ENCODE measurements at regions not wholly inside any gene's neighbourhood (a gene's known extent, or its start where the extent isn't known, plus 50 kb on each side); places are given as distances from the start of the nearest gene placed in this dataset.

DNA sequence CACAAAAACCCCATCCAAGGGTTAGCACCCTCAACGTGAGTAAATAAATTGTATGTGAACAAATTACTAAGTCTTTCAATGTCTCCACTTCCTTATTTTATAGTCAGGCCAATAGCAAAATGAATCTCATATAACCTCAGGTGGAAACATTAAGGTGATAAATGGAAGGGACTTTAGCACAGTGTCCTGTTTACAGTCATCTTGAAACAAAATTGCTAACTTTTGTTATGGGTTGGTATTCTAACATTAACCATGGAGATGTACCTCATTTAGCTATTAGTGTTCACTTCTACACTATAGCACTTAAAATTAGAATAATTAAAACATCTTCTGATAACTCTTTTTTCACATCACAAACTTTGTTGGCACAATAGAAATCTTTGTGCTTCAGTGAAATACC is 255.8 kb upstream of the CNTNAP2 start:
- TF ChIP-seq POLR2A (IDR thresholded peaks at IDR 0.05) (no peak), POLR2AphosphoS5 (IDR thresholded peaks at IDR 0.05) (no peak)
- TF ChIP-seq, protein P1, sequence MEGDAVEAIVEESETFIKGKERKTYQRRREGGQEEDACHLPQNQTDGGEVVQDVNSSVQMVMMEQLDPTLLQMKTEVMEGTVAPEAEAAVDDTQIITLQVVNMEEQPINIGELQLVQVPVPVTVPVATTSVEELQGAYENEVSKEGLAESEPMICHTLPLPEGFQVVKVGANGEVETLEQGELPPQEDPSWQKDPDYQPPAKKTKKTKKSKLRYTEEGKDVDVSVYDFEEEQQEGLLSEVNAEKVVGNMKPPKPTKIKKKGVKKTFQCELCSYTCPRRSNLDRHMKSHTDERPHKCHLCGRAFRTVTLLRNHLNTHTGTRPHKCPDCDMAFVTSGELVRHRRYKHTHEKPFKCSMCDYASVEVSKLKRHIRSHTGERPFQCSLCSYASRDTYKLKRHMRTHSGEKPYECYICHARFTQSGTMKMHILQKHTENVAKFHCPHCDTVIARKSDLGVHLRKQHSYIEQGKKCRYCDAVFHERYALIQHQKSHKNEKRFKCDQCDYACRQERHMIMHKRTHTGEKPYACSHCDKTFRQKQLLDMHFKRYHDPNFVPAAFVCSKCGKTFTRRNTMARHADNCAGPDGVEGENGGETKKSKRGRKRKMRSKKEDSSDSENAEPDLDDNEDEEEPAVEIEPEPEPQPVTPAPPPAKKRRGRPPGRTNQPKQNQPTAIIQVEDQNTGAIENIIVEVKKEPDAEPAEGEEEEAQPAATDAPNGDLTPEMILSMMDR (IDR thresholded peaks at IDR 0.05): no peak

Data from breast epithelium (tissue), 3 donors.